Nephron (organoid): ENCODE measurements at regions not wholly inside any gene's neighbourhood (a gene's known extent, or its start where the extent isn't known, plus 50 kb on each side); places are given as distances from the start of the nearest gene placed in this dataset.

Experiments used
- H3K27ac Mint-ChIP-seq, 3 experiments: 2 replicates each; pipeline ENCODE4 v1.8.0; 2020; ENCODE audit warnings: mixed read lengths in 3 of 3, mild to moderate bottlenecking in 2 of 3, moderate library complexity in 1 of 3
- H3K27me3 Mint-ChIP-seq: 2 replicates; pipeline ENCODE4 v1.8.0; 2021; ENCODE audit warnings: low read depth, mild to moderate bottlenecking, moderate library complexity, mixed read lengths
- H3K36me3 Mint-ChIP-seq: 2 replicates; pipeline ENCODE4 v1.8.0; 2020; ENCODE audit warnings: low read depth, mixed read lengths
- H3K4me1 Mint-ChIP-seq: 2 replicates; pipeline ENCODE4 v1.8.0; 2020; ENCODE audit warnings: mixed read lengths
- H3K4me3 Mint-ChIP-seq, 3 experiments: 2 replicates each; pipeline ENCODE4 v1.8.0; 2020; ENCODE audit warnings: mild to moderate bottlenecking in 3 of 3, mixed read lengths in 3 of 3, moderate library complexity in 2 of 3
- H3K9me3 Mint-ChIP-seq: 2 replicates; pipeline ENCODE4 v1.8.0; 2020; ENCODE audit warnings: mixed read lengths
- TF ChIP-seq, protein P1 (sequence below), 3 experiments: fragments of 200-600 bp; sonication (generic); IDR thresholded peaks; one replicate each; pipeline ENCODE4 v1.5.0; 2021; ENCODE audit warnings: antibody characterized with exemption in 3 of 3; ENCODE audit not compliant: unreplicated experiment in 3 of 3

- Mint-ChIP-seq H3K27ac (peak overlapping the region in 1 of 3 experiments; percentile 17), H3K27me3 (no peaks in the 10 kb centered on the region), H3K4me3 (no peak overlapping the region), H3K4me1 (no peaks in the 10 kb centered on the region), H3K9me3 (peaks cover 10% of the 10 kb centered on the region), H3K36me3 (no peaks in the 10 kb centered on the region)
- TF ChIP-seq, protein P1, sequence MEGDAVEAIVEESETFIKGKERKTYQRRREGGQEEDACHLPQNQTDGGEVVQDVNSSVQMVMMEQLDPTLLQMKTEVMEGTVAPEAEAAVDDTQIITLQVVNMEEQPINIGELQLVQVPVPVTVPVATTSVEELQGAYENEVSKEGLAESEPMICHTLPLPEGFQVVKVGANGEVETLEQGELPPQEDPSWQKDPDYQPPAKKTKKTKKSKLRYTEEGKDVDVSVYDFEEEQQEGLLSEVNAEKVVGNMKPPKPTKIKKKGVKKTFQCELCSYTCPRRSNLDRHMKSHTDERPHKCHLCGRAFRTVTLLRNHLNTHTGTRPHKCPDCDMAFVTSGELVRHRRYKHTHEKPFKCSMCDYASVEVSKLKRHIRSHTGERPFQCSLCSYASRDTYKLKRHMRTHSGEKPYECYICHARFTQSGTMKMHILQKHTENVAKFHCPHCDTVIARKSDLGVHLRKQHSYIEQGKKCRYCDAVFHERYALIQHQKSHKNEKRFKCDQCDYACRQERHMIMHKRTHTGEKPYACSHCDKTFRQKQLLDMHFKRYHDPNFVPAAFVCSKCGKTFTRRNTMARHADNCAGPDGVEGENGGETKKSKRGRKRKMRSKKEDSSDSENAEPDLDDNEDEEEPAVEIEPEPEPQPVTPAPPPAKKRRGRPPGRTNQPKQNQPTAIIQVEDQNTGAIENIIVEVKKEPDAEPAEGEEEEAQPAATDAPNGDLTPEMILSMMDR (IDR thresholded peaks at IDR 0.05; ENCODE audit: unreplicated experiment in 3 of 3), result no peak
Observed at GRCh38 chrX:45972636-45973035, 572.6 kb downstream of the ZNF674 start.

- Mint-ChIP-seq H3K27me3 (peaks cover 4% of the 10 kb centered on the region), H3K4me1 (no peaks in the 10 kb centered on the region), H3K36me3 (no peaks in the 10 kb centered on the region), H3K27ac (no peak overlapping the region), H3K4me3 (no peak overlapping the region), H3K9me3 (peaks cover 21% of the 10 kb centered on the region)
- TF ChIP-seq, protein P1 (IDR thresholded peaks at IDR 0.05; ENCODE audit: unreplicated experiment in 3 of 3), result no peak
Observed at GRCh38 chrX:45959567-45959966, 585.7 kb downstream of the ZNF674 start.

GRCh38 chrX:45956191-45956870 lies 588.9 kb downstream of the ZNF674 start:
- no peak overlapping the region for H3K27ac Mint-ChIP-seq
- no peaks in the 10 kb centered on the region for H3K4me1 Mint-ChIP-seq
- H3K9me3 Mint-ChIP-seq, result peaks cover 15% of the 10 kb centered on the region
- H3K36me3 Mint-ChIP-seq, result no peaks in the 10 kb centered on the region
- no peak overlapping the region for H3K4me3 Mint-ChIP-seq
- TF ChIP-seq, protein P1 (IDR thresholded peaks at IDR 0.05; ENCODE audit: unreplicated experiment in 3 of 3), result no peak
- peaks cover 4% of the 10 kb centered on the region for H3K27me3 Mint-ChIP-seq

- TF ChIP-seq, protein P1 (IDR thresholded peaks at IDR 0.05; ENCODE audit: unreplicated experiment in 3 of 3), result no peak
- no peaks in the 10 kb centered on the region for H3K36me3 Mint-ChIP-seq
- H3K4me3 Mint-ChIP-seq, result no peak overlapping the region
- H3K27me3 Mint-ChIP-seq, result peaks cover 4% of the 10 kb centered on the region
- H3K9me3 Mint-ChIP-seq, result peaks cover 11% of the 10 kb centered on the region
- no peaks in the 10 kb centered on the region for H3K4me1 Mint-ChIP-seq
- H3K27ac Mint-ChIP-seq, result no peak overlapping the region
Observed at GRCh38 chrX:45955661-45956060, 589.6 kb downstream of the ZNF674 start.

- Mint-ChIP-seq H3K4me1 (no peaks in the 10 kb centered on the region), H3K27me3 (peaks cover 3% of the 10 kb centered on the region), H3K9me3 (peaks cover 6% of the 10 kb centered on the region), H3K4me3 (no peak overlapping the region), H3K27ac (no peak overlapping the region), H3K36me3 (no peaks in the 10 kb centered on the region)
- TF ChIP-seq, protein P1 (IDR thresholded peaks at IDR 0.05; ENCODE audit: unreplicated experiment in 3 of 3), result no peak
Observed at GRCh38 chrX:45954026-45954425, 591.2 kb downstream of the ZNF674 start.

DNA sequence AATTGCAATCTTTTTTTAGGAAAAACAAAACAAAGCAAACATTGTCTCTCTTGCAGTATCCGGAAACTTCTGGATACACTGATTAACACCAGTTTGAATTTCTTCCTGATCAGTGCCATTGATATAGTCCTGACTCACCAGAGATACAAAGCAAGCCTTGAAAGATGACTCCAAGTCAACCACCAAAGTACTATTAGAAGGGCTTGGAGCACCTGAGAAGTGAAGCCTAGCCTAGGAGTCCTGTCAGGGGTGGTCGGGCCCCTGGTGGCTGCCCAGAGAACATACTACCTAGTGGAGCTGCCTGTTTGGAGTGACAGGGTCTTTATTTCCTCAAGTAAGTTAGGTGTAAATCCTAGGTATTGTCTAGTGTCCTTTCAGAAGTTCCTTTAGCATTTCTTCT lies 593.2 kb downstream of the ZNF674 start:
- TF ChIP-seq, protein P1 (IDR thresholded peaks at IDR 0.05; ENCODE audit: unreplicated experiment in 3 of 3), result no peak
- no peaks in the 10 kb centered on the region for H3K27me3 Mint-ChIP-seq
- no peaks in the 10 kb centered on the region for H3K4me1 Mint-ChIP-seq
- peaks cover 4% of the 10 kb centered on the region for H3K9me3 Mint-ChIP-seq
- H3K4me3 Mint-ChIP-seq, result no peak overlapping the region
- no peaks in the 10 kb centered on the region for H3K36me3 Mint-ChIP-seq
- no peak overlapping the region for H3K27ac Mint-ChIP-seq
